GM10248 (cell line): ENCODE measurements at regions not wholly inside any gene's neighbourhood (a gene's known extent, or its start where the extent isn't known, plus 50 kb on each side); places are given as distances from the start of the nearest gene placed in this dataset.

ENCODE experiments used
- CTCF ChIA-PET: fragments of 300-600 bp; sonication (Branson Sonifier 250); formaldehyde crosslinking; extraction: SDS; loops from one replicate; lab custom pipeline; 2021; ENCODE audit warnings: antibody characterized with exemption; lab: Yijun Ruan, JAX
- POLR2A ChIA-PET: fragments of 350-650 bp; sonication (Branson Sonifier 250); formaldehyde crosslinking; extraction: SDS; loops from one replicate; lab custom pipeline; 2020; ENCODE audit warnings: antibody characterized with exemption; lab: Yijun Ruan, JAX
- DNase-seq: peaks from one replicate; pipeline ENCODE4 v3.0.0; 2012; ENCODE audit errors: extremely low spot score
- TF ChIP-seq, protein P1 (sequence below): IDR thresholded peaks from 2 replicates; pipeline ENCODE4 v1.5.1; 2012; ENCODE audit warnings: mild to moderate bottlenecking, low read depth; ENCODE audit errors: extremely low read depth, missing control alignments, control extremely low read depth

DNA sequence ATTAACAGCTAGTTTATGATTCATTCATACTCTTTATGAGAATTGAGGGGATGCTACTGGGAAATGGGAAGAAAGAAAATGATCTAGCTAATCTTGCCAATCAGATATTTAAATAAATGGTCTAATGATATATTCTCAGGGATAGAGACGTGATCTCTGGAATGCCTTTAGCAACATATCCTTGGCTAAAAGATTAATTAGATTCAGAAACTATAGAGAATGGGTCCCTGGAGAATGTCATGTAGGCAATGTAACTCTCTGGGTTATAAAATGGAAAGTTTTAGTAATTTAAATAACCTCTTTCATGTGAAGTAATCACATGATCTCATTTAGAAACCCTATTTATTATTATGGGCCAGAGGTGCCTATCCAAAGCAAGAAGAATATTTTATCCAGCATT, 771.0 kb upstream of the CDH2 start:
- ChIA-PET CTCF (no interaction called here), POLR2A (no interaction called here)
- no peak for DNase-seq
- TF ChIP-seq, protein P1, sequence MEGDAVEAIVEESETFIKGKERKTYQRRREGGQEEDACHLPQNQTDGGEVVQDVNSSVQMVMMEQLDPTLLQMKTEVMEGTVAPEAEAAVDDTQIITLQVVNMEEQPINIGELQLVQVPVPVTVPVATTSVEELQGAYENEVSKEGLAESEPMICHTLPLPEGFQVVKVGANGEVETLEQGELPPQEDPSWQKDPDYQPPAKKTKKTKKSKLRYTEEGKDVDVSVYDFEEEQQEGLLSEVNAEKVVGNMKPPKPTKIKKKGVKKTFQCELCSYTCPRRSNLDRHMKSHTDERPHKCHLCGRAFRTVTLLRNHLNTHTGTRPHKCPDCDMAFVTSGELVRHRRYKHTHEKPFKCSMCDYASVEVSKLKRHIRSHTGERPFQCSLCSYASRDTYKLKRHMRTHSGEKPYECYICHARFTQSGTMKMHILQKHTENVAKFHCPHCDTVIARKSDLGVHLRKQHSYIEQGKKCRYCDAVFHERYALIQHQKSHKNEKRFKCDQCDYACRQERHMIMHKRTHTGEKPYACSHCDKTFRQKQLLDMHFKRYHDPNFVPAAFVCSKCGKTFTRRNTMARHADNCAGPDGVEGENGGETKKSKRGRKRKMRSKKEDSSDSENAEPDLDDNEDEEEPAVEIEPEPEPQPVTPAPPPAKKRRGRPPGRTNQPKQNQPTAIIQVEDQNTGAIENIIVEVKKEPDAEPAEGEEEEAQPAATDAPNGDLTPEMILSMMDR = no peak

GRCh38 chr18:28946471-28946870, 769.5 kb upstream of the CDH2 start:
- ChIA-PET POLR2A (no interaction called here), CTCF (no interaction called here)
- TF ChIP-seq, protein P1 = no peak
- DNase-seq = no peak

- no peak for DNase-seq
- CTCF ChIA-PET = interaction anchor here (2.1 kb wide), 1 partner anchor 10 kb away, joined by 5 read pairs; no protein-coding TSS in a partner anchor
- POLR2A ChIA-PET = no interaction called here
- TF ChIP-seq, protein P1 = no peak
These were observed 746.0 kb upstream of the CDH2 start for GRCh38 chr18:28922936-28923335.

- POLR2A ChIA-PET = no interaction called here
- no peak for DNase-seq
- TF ChIP-seq, protein P1 = no peak
- CTCF ChIA-PET = no interaction called here
These were observed 739.5 kb upstream of the CDH2 start for GRCh38 chr18:28916456-28916855.

- no peak for DNase-seq
- POLR2A ChIA-PET = no interaction called here
- TF ChIP-seq, protein P1 = no peak
- CTCF ChIA-PET = no interaction called here
These were observed 728.6 kb upstream of the CDH2 start for GRCh38 chr18:28905509-28905908.

- POLR2A ChIA-PET = no interaction called here
- no peak for DNase-seq
- CTCF ChIA-PET = no interaction called here
- TF ChIP-seq, protein P1 = no peak
These were observed 727.9 kb upstream of the CDH2 start for GRCh38 chr18:28904789-28905364.
